Stimulated activated naive CD4-positive, alpha-beta T cell (primary cell): ENCODE measurements at regions not wholly inside any gene's neighbourhood (a gene's known extent, or its start where the extent isn't known, plus 50 kb on each side); places are given as distances from the start of the nearest gene placed in this dataset.

ENCODE experiments used
- DNase-seq, 6 experiments: peaks; one replicate each; lab custom pipeline; 2025; lab: John Stamatoyannopoulos, UW

DNA sequence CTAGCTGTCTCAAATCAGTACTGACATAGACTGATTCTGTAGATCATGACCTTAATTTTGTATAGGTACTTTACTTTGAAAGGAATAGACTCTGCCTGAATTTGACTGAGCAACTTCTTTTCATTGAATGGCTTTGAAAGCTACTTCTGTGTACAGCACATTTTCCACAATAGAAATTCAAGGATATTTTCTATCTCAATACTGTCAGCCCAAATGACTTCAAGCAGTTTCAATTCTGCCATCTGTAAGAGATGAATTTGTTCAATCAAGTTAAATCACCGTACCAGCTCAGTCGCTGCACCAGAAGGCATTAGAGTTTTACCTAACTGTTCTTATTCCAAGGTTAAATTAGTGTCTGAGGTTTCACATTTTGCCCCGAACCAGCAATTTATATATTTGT lies 107.0 kb upstream of the EYS start:
- no peak for DNase-seq

DNA sequence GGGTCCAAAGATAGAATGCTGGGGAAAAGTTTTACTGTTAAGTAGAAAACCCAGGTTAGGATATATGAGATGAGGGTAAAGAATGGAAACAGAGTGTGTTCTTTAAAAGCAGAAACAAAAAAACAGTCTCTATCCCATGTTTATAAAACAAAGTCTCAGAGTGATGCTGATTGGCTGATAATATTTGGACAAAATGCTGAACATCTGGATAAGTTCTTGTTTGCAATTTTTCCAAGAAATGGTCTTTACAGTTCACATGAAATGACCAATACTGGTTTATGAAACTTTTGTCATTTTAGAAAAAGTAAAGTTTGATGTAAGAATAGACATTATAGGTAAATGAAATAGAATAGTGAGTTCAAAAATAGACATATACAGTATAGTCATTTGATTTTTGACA lies 96.2 kb upstream of the EYS start:
- DNase-seq, result no peak

GRCh38 chr6:65799389-65799788 lies 92.4 kb upstream of the EYS start:
- no peak for DNase-seq

DNA sequence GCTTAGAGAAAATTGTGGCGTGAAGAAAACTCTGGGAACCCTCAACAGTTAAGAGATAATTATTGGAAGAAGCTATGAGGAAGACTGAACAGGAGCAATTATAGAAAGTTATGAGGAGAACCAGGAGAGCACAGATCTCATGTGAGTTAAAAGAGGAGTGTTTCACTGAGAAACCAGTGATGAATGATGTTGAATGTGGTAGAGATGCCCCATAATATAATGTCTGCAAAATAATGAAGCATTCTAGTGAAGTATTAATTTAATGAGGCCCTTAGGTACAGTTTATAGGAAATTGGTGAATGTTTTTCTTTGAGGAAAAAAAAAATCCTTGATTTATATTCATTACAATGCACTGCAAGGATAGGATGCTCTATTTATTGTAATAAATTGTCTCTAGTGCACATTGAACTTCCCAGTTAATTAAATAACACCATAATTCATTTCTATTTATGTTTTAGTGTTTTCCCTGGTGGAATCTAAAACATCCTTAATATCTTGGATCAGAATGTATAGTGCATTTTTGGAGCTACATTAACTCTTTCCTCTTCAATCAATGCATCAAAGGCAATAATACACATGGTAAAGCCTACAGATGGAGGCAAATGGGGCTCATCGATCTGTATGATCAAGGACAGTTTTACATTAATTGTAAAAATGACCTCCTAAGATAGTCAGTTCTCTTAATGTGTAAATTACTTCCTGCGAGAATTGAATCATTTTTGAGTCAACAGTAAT lies 91.4 kb upstream of the EYS start:
- DNase-seq, result no peak

DNA sequence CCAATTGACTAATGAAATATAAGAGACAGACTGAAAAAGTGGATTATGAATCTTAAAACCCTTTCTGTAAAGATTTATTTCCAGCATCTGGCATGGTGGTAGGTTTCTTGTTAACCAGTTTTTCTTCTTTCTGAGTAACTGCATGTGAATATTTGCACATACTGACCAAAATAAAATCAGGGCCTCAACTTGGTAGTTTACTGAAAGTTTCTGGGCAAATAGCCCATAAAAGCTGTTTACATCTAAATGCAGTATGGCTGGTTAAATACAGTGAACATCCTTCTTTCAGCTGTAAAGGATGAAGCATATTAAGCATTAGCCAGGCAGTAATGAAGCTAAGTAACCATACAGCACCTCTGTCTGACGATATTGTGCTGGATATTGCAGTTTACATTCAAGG lies 83.6 kb upstream of the EYS start:
- DNase-seq, result no peak

DNA sequence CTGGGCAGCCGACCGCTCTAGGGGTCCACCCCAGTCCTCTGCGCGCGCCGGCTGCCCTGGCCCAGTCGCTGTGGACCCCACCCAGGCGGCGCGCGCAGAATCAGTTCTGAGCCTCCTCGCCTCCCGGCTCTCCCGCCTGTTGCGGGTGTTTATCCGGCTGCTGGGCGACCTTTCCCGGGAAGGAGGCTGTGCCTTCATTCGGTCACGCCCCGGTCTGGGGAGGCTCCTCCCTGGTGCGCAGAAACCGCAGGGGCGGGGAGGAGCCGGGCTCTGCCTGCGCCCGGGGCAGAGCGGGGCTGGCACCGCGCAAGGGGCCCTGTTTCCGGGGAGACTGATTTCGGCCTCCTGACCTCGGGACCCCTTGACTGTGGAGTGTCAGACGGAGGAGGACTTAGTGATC lies 80.8 kb upstream of the EYS start:
- DNase-seq, result no peak

DNA sequence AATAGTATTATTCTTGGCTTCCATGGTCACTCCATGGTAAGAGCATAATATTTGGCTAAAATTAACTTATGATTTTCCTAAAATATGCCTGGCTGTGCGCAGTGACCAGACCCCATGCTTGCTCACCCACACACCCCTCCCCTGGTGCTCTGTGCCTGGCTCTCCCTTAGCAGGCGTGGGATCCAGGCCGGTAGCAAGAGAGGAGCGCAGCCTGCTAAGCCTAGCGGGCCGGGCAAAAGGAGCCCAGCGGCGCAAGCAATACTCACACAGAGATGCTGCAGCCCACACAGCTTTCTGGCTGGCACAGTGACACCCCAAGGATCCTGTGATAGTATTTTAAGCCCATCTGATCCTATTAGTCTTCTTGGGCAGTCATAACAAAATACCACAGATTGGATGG lies 79.8 kb upstream of the EYS start:
- DNase-seq, result no peak

GRCh38 chr6:65780691-65781090 lies 73.7 kb upstream of the EYS start:
- no peak for DNase-seq

DNA sequence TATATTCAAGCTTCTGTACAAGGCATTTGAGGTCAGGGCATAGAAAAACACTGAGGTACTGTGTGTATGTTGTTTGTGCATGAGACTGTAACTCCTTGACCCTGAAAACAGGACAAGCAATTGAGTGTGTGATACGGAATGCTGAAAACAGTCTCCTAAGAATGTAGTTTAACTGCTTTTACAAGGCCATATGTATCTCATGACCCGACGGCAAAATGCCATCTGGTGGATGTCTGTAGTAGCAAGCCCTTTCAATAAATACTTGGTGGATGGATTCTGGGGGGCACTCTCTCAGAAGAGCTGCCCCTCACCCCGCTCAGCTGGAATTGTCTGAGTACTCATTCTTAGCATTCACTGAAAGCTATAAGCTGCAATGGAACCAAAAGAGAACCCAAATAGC lies 69.3 kb upstream of the EYS start:
- no peak for DNase-seq

DNA sequence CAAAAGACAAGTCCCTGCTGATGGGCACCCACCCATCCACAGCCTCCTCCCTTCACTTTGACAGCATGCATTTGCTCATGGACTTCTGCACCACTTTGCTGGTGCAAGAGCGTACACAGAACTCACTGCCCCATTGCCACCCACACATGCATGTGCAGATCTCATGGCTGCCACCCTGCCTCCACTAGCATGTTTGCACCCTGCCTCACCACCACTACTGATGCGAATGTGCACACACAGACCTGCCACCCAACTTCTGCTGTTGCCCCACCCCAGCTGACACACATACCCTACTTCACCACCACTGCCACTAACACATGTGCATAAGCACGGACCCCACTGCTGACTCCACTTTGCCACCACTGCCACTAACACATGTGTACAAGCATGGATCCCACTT lies 64.9 kb upstream of the EYS start:
- no peak for DNase-seq

DNA sequence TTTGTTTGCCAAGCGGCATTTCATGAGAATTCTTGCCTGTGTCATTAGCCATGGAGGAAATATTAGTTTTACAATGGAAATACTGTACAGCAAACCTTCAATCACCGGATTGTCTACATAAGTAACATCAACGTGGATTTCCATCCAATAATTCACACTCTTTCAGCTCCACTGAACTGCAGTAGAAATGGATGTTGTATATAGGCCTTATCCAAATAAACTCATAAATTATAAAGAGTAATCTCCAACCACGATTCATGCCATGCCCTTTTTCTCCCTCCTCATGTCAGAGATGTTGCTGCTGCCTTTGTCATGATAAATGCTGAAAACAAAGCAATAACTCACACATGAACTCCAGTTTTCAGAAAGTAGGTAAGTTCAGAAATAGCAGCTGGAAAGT lies 54.9 kb upstream of the EYS start:
- DNase-seq, result no peak

GRCh38 chr6:65760285-65760684 lies 53.3 kb upstream of the EYS start:
- DNase-seq, result no peak
